ENCODE measurements at regions not wholly inside any gene's neighbourhood (a gene's known extent, or its start where the extent isn't known, plus 50 kb on each side); places are given as distances from the start of the nearest gene placed in this dataset.

DNA sequence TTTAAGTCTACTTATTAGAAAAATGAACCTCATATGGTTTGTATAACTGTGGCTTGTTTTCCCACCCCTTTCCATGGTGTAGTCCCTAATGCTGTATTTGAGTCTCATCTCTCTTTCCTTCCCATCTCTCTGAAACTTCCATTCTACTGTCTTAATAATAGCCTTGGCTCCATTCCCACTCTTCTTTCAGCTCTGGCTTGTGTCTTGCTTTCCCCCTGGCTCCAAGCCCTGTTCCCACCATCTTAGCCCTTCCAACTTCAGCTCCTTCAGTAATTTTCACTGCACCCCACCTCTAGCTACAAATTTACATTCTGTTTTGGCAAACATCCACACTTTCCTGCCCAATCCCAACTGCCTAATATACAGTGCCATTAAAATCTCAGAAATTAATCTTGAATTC is 137.5 kb downstream of the SLITRK6 start:
- Histone ChIP-seq H3K9ac (ENCODE audit: low read length) (no peak overlapping the region), H3K36me3 (ENCODE audit: insufficient read depth, low read length) (no peaks in the 10 kb centered on the region), H3K27me3 (ENCODE audit: insufficient read depth, low read length) (no peaks in the 10 kb centered on the region), H4K20me1 (ENCODE audit: insufficient read depth, low read length) (no peaks in the 10 kb centered on the region), H3K9me3 (ENCODE audit: low read length) (no peaks in the 10 kb centered on the region), H3K4me2 (ENCODE audit: low read length) (no peak overlapping the region), H3K9me2 (ENCODE audit: low read depth, low read length) (no peaks in the 10 kb centered on the region), H3F3A (ENCODE audit: insufficient read depth, low read length) (no peaks in the 10 kb centered on the region), H3K4me3 (ENCODE audit: low read depth, low read length, poor library complexity, severe bottlenecking) (no peak overlapping the region), H2AFZ (ENCODE audit: low read length) (no peak overlapping the region), H3K27ac (ENCODE audit: low read depth, low read length, poor library complexity, severe bottlenecking) (no peak overlapping the region), H3K79me2 (ENCODE audit: insufficient read depth, low read length) (no peaks in the 10 kb centered on the region), H3K4me1 (ENCODE audit: insufficient read depth, low read length, severe bottlenecking) (peaks cover 6% of the 10 kb centered on the region)
- TF ChIP-seq, protein P1, sequence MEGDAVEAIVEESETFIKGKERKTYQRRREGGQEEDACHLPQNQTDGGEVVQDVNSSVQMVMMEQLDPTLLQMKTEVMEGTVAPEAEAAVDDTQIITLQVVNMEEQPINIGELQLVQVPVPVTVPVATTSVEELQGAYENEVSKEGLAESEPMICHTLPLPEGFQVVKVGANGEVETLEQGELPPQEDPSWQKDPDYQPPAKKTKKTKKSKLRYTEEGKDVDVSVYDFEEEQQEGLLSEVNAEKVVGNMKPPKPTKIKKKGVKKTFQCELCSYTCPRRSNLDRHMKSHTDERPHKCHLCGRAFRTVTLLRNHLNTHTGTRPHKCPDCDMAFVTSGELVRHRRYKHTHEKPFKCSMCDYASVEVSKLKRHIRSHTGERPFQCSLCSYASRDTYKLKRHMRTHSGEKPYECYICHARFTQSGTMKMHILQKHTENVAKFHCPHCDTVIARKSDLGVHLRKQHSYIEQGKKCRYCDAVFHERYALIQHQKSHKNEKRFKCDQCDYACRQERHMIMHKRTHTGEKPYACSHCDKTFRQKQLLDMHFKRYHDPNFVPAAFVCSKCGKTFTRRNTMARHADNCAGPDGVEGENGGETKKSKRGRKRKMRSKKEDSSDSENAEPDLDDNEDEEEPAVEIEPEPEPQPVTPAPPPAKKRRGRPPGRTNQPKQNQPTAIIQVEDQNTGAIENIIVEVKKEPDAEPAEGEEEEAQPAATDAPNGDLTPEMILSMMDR (IDR thresholded peaks at IDR 0.05; ENCODE audit: low read length), result no peak
- TF ChIP-seq EZH2 (IDR thresholded peaks at IDR 0.05; ENCODE audit: borderline replicate concordance, low read length), result no peak

DNA sequence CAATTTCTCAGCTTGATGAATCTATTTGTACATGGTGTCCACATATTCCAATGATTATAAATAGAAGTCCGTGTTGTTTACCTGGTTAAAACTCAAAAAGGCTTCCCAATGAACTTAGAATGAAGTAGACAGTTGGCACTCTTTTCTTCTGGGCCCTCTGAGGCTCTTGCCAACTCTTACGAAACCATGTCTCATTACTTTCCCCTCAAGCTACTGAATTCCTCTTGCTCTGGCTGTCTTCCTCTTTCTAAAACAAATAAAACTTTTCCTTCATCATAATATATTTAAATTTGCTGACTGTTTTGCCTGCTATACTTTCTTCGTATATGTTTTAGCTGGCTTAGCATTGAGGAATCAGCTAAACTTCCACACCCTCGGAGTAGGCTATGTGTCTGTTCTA is 139.7 kb downstream of the SLITRK6 start:
- Histone ChIP-seq H3K4me3 (ENCODE audit: low read depth, low read length, poor library complexity, severe bottlenecking) (no peak overlapping the region), H3F3A (ENCODE audit: insufficient read depth, low read length) (no peaks in the 10 kb centered on the region), H2AFZ (ENCODE audit: low read length) (no peak overlapping the region), H3K9me2 (ENCODE audit: low read depth, low read length) (no peaks in the 10 kb centered on the region), H3K4me1 (ENCODE audit: insufficient read depth, low read length, severe bottlenecking) (no peaks in the 10 kb centered on the region), H3K36me3 (ENCODE audit: insufficient read depth, low read length) (no peaks in the 10 kb centered on the region), H4K20me1 (ENCODE audit: insufficient read depth, low read length) (no peaks in the 10 kb centered on the region), H3K9ac (ENCODE audit: low read length) (no peak overlapping the region), H3K9me3 (ENCODE audit: low read length) (no peaks in the 10 kb centered on the region), H3K4me2 (ENCODE audit: low read length) (no peak overlapping the region), H3K79me2 (ENCODE audit: insufficient read depth, low read length) (no peaks in the 10 kb centered on the region), H3K27ac (ENCODE audit: low read depth, low read length, poor library complexity, severe bottlenecking) (no peak overlapping the region), H3K27me3 (ENCODE audit: insufficient read depth, low read length) (no peaks in the 10 kb centered on the region)
- TF ChIP-seq, protein P1 (IDR thresholded peaks at IDR 0.05; ENCODE audit: low read length), result no peak
- TF ChIP-seq EZH2 (IDR thresholded peaks at IDR 0.05; ENCODE audit: borderline replicate concordance, low read length), result no peak

DNA sequence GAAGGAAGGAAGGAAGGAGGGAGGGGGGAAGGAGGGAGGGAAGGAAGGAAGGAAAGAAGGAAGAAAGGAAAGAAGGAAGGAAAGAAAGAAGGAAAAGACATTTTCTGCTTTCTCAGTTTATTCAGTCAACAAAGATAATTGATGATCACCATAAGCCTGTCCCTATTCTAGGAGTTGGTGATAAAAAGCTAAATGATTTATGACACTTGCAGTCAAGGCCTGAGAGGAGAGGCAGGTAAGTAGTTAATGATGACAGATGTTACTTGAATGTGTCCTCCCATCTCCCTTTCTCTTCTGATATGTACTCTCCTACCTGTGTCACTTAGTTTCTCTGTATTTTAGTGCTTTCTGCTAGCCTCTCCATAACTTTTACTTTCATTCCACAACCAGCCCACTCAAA is 141.3 kb downstream of the SLITRK6 start:
- no peak overlapping the region for H2AFZ ChIP-seq (ENCODE audit: low read length)
- no peak overlapping the region for H3K9ac ChIP-seq (ENCODE audit: low read length)
- H3K27ac ChIP-seq (ENCODE audit: low read depth, low read length, poor library complexity, severe bottlenecking), result no peak overlapping the region
- no peaks in the 10 kb centered on the region for H4K20me1 ChIP-seq (ENCODE audit: insufficient read depth, low read length)
- H3K9me2 ChIP-seq (ENCODE audit: low read depth, low read length), result no peaks in the 10 kb centered on the region
- H3F3A ChIP-seq (ENCODE audit: insufficient read depth, low read length), result no peaks in the 10 kb centered on the region
- no peak for TF ChIP-seq EZH2 (IDR thresholded peaks at IDR 0.05; ENCODE audit: borderline replicate concordance, low read length)
- TF ChIP-seq, protein P1 (IDR thresholded peaks at IDR 0.05; ENCODE audit: low read length), result no peak
- no peaks in the 10 kb centered on the region for H3K79me2 ChIP-seq (ENCODE audit: insufficient read depth, low read length)
- no peaks in the 10 kb centered on the region for H3K27me3 ChIP-seq (ENCODE audit: insufficient read depth, low read length)
- H3K4me2 ChIP-seq (ENCODE audit: low read length), result no peak overlapping the region
- H3K4me3 ChIP-seq (ENCODE audit: low read depth, low read length, poor library complexity, severe bottlenecking), result no peak overlapping the region
- no peaks in the 10 kb centered on the region for H3K4me1 ChIP-seq (ENCODE audit: insufficient read depth, low read length, severe bottlenecking)
- no peaks in the 10 kb centered on the region for H3K9me3 ChIP-seq (ENCODE audit: low read length)
- no peaks in the 10 kb centered on the region for H3K36me3 ChIP-seq (ENCODE audit: insufficient read depth, low read length)
